Right atrium auricular region (tissue), 2 donors: ENCODE measurements at regions not wholly inside any gene's neighbourhood (a gene's known extent, or its start where the extent isn't known, plus 50 kb on each side); places are given as distances from the start of the nearest gene placed in this dataset.

Experiments
- DNase-seq: peaks from one replicate; pipeline ENCODE4 v3.0.0-alpha.2; 2019; ENCODE audit warnings: low spot score
- H3K27ac ChIP-seq, 2 donors: fragments of 200-600 bp; sonication (generic); 1 replicate in 1 of 2; 2 replicates in 1 of 2; pipeline ENCODE4 v1.5.1; 2016 to 2019
- H3K27me3 ChIP-seq, 2 donors: fragments of 200-600 bp; sonication (generic); one replicate each; pipeline versions ENCODE4 v1.5.1 to v1.6.0; 2017 to 2019
- H3K36me3 ChIP-seq: fragments of 200-600 bp; sonication (generic); one replicate; pipeline ENCODE4 v1.5.1; 2016
- H3K4me1 ChIP-seq, 2 donors: fragments of 200-600 bp; sonication (generic); one replicate each; pipeline versions ENCODE4 v1.5.1 to v1.6.0; 2017 to 2019
- H3K4me3 ChIP-seq, 2 donors: fragments of 200-600 bp; sonication (generic); 1 replicate in 1 of 2; 2 replicates in 1 of 2; pipeline ENCODE4 v1.5.1; 2017 to 2019; ENCODE audit warnings: mild to moderate bottlenecking in 1 of 2, moderate library complexity in 1 of 2
- H3K9me3 ChIP-seq, 2 donors: fragments of 200-600 bp; sonication (generic); one replicate each; pipeline ENCODE4 v1.5.1; 2019
- TF ChIP-seq, protein P1 (sequence below), 2 donors: fragments of 200-600 bp; sonication (generic); IDR thresholded peaks; one replicate each; pipeline ENCODE4 v1.5.1; 2019; ENCODE audit warnings: antibody characterized with exemption in 2 of 2

DNA sequence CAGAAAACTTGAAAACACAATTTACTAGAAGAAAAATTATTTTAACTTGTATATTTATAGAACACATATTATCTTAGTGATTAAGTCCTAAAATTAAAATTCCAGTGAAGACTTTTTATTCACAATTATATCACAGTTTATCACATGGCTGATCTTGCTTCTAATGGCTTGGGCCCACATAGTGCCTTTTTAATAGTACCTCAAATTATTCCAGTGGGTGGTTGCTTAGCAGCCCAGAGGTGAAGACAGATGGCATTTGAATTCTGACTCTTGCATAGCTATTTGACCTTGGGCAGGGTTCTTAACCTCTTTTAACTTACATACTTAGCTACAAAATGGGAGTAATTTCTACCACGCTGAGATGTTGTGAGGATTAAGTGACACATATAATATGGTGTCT is 214.7 kb upstream of the SGO1 start:
- Histone ChIP-seq H3K36me3 (no peaks in the 10 kb centered on the region), H3K27ac (no peak overlapping the region), H3K4me3 (no peak overlapping the region), H3K9me3 (no peaks in the 10 kb centered on the region), H3K4me1 (no peaks in the 10 kb centered on the region), H3K27me3 (no peaks in the 10 kb centered on the region)
- DNase-seq = no peak
- TF ChIP-seq, protein P1, sequence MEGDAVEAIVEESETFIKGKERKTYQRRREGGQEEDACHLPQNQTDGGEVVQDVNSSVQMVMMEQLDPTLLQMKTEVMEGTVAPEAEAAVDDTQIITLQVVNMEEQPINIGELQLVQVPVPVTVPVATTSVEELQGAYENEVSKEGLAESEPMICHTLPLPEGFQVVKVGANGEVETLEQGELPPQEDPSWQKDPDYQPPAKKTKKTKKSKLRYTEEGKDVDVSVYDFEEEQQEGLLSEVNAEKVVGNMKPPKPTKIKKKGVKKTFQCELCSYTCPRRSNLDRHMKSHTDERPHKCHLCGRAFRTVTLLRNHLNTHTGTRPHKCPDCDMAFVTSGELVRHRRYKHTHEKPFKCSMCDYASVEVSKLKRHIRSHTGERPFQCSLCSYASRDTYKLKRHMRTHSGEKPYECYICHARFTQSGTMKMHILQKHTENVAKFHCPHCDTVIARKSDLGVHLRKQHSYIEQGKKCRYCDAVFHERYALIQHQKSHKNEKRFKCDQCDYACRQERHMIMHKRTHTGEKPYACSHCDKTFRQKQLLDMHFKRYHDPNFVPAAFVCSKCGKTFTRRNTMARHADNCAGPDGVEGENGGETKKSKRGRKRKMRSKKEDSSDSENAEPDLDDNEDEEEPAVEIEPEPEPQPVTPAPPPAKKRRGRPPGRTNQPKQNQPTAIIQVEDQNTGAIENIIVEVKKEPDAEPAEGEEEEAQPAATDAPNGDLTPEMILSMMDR (IDR thresholded peaks at IDR 0.05) = no peak

DNA sequence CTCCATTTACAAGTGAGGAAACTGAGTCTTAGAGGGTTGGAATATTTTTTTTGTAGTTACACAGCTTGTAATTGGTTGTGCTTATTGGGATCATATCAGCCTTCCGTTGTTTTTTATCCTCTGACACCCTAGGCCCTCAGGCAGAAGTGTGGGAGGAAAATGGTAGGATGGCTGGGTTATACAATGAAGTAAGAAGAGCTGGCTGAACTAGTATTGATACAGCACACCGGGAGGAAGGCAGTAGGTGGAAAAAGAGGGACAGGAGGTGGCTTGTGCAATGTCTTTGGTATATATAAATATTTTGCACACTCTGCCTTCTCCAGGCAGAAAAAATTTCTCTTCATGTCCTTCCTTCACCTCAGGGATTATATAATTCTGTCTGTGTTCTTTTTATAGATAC is 214.3 kb upstream of the SGO1 start:
- Histone ChIP-seq H3K36me3 (no peaks in the 10 kb centered on the region), H3K4me1 (no peaks in the 10 kb centered on the region), H3K9me3 (no peaks in the 10 kb centered on the region), H3K4me3 (no peak overlapping the region), H3K27me3 (no peaks in the 10 kb centered on the region), H3K27ac (no peak overlapping the region)
- no peak for DNase-seq
- TF ChIP-seq, protein P1 (IDR thresholded peaks at IDR 0.05) = no peak

DNA sequence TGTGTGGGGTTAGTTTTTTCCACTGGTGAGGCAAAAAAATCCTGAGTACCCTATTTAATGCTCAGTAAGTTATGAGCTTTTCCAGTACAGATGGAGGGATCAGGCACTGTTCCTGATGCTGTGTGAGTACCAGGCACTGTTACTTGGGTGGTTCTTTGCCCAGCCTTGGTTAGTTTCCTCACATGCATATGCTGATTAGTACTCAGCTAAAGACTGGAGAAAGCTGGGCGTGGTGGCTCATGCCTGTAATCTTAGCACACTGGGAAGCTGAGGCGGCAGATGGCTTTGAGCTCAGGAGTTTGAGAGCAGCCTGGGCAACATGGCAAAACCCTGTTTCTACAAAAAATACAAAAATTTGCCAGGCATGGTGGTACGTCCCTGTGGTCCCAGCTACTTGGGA is 210.3 kb upstream of the SGO1 start:
- H3K4me3 ChIP-seq = no peak overlapping the region
- H3K36me3 ChIP-seq = no peaks in the 10 kb centered on the region
- H3K27ac ChIP-seq = no peak overlapping the region
- H3K9me3 ChIP-seq = no peaks in the 10 kb centered on the region
- no peaks in the 10 kb centered on the region for H3K27me3 ChIP-seq
- TF ChIP-seq, protein P1 (IDR thresholded peaks at IDR 0.05) = no peak
- H3K4me1 ChIP-seq = no peaks in the 10 kb centered on the region
- DNase-seq = no peak

DNA sequence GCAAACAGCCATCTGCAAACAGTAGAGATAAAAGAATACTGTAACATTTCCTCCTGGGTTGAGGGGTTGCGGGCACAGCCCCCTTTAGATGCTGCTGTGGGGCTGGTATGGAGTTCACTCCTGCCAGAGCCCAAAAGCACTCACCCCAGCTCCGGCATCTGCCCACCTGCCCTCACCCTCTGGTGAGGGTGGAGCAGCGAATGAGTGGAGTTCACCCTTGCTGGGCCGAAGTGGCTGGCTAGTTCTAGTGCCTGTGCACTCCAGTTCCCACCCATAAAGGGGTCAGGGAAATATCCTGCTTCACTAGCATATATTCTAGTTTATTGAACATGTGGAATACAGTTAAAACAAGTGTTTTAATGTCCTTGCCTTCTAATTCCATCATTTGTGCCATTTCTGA is 209.7 kb upstream of the SGO1 start:
- no peak for DNase-seq
- no peaks in the 10 kb centered on the region for H3K36me3 ChIP-seq
- H3K9me3 ChIP-seq = no peaks in the 10 kb centered on the region
- no peak overlapping the region for H3K27ac ChIP-seq
- TF ChIP-seq, protein P1 (IDR thresholded peaks at IDR 0.05) = no peak
- no peak overlapping the region for H3K4me3 ChIP-seq
- H3K4me1 ChIP-seq = no peaks in the 10 kb centered on the region
- H3K27me3 ChIP-seq = no peaks in the 10 kb centered on the region

DNA sequence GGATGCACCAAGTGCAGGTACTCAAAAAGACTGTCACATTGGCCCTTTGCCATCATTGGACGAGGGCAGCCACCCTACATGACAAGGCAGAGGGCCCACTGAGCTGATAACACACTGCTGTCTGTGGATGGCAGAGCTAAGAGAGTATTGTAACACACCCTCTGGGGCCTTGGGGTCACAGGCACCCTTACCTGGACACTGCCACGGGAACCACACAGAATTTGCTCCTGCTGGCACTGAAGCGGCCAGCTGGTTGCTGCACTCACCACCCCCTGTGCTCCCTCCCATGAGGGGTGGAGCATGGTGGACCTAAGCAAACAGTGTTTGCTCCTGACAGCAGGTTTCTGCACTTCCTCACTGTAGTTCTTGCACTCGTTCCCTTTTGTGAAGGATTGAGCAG is 208.2 kb upstream of the SGO1 start:
- H3K9me3 ChIP-seq = no peaks in the 10 kb centered on the region
- no peaks in the 10 kb centered on the region for H3K4me1 ChIP-seq
- no peak overlapping the region for H3K4me3 ChIP-seq
- H3K27me3 ChIP-seq = no peaks in the 10 kb centered on the region
- no peak for DNase-seq
- TF ChIP-seq, protein P1 (IDR thresholded peaks at IDR 0.05) = no peak
- H3K27ac ChIP-seq = no peak overlapping the region
- no peaks in the 10 kb centered on the region for H3K36me3 ChIP-seq

DNA sequence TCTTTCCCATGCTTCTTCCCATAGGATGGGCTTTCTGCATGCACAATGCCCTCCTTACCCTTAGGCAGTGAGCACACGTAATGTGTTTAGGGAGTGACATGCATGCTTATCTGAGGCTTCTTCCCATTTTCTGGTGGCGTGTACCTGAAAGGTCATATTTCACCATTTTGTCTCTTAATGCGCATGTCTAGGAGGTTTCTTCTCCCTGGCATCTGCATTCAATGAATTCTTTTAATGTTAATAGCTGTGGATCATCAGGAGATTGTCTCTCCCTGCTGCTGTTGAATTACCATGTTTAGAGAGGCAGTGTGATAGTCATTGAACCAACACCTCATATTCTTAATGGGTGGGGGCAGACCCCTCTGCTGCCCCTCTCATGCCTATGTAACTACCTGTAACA is 205.6 kb upstream of the SGO1 start:
- TF ChIP-seq, protein P1 (IDR thresholded peaks at IDR 0.05) = no peak
- H3K9me3 ChIP-seq = no peaks in the 10 kb centered on the region
- no peak overlapping the region for H3K27ac ChIP-seq
- no peaks in the 10 kb centered on the region for H3K4me1 ChIP-seq
- DNase-seq = no peak
- no peaks in the 10 kb centered on the region for H3K27me3 ChIP-seq
- H3K36me3 ChIP-seq = no peaks in the 10 kb centered on the region
- H3K4me3 ChIP-seq = no peak overlapping the region
